Pancreas (tissue), 10 donors: ENCODE measurements at regions not wholly inside any gene's neighbourhood (a gene's known extent, or its start where the extent isn't known, plus 50 kb on each side); places are given as distances from the start of the nearest gene placed in this dataset.

Source experiments
- ATAC-seq, 4 donors: fragments of 200-7000 bp; cut with Tn5 transposase; one replicate each; pipeline versions ENCODE4 v1.8.0 to v1.9.1; 2020; ENCODE audit warnings: mild to moderate bottlenecking in 4 of 4, moderate library complexity in 4 of 4
- DNase-seq, 6 donors: peaks; one replicate each; pipeline ENCODE4 v3.0.0-alpha.2; 2020
- FAIRE-seq: peaks from 2 replicates; lab custom pipeline; 2012; peaks lifted over from hg19 to GRCh38; lab: Jason Lieb, UNC
- H3K27ac ChIP-seq, 4 donors: fragments of 200-600 bp; sonication (generic); 1 replicate in 3 of 4; 2 replicates in 1 of 4; pipeline versions ENCODE4 v1.5.0 to v1.8.0; 2020
- H3K27me3 ChIP-seq, 4 donors: fragments of 200-600 bp; one replicate each; pipeline ENCODE4 v1.8.0; 2021
- H3K36me3 ChIP-seq, 3 donors: fragments of 200-600 bp; sonication (generic) in 1 of 3; one replicate each; pipeline versions ENCODE4 v1.5.0 to v1.8.0; 2020 to 2021
- H3K4me1 ChIP-seq, 3 donors: fragments of 200-600 bp; one replicate each; pipeline ENCODE4 v1.8.0; 2021
- H3K4me3 ChIP-seq, 4 donors: fragments of 200-600 bp; sonication (generic) in 2 of 4; one replicate each; pipeline versions ENCODE4 v1.5.0 to v1.8.0; 2020 to 2021
- H3K9me3 ChIP-seq, 4 donors: fragments of 200-600 bp; one replicate each; pipeline ENCODE4 v1.8.0; 2021
- WGBS, 2 donors: extraction: QIAGEN DNeasy Blood & Tissue Kit; methylation state at CpG; one replicate each; pipeline ENCODE4 v1.1.7; 2013; 5-methylcytosine and 5-hydroxymethylcytosine counted together
- intact Hi-C, 3 donors: fragments of 100-400 bp; cut with DNase I; formaldehyde crosslinking; loops; one replicate each; pipeline versions ENCODE4 v1.11.1 to v1.14.2; 2022
- TF ChIP-seq, protein P1 (sequence below), 4 donors: fragments of 200-600 bp; sonication (generic) in 3 of 4; IDR thresholded peaks; one replicate each; pipeline versions ENCODE4 v1.5.0 to v1.8.0; 2021; ENCODE audit warnings: antibody characterized with exemption in 4 of 4
- donor health status: healthy with polysubstance abuse.
- donor health status: DM: no; HTN: no; CAD: no; lungs with moderate emphysema.
- donor health status: DM: no; HTN: no; CAD: no.
- donor health status: control.
- donor health status: control.
- donor health status: Bipolar disorder and iron deficiency.
- donor health status: DM: yes; HTN: yes; CAD: no.
- donor health status: DM: no; HTN: no; CAD: no.
- donor health status: DM: no; HTN: no; CAD: no.
- donor health status: DM: yes; HTN: yes; CAD: no.

DNA sequence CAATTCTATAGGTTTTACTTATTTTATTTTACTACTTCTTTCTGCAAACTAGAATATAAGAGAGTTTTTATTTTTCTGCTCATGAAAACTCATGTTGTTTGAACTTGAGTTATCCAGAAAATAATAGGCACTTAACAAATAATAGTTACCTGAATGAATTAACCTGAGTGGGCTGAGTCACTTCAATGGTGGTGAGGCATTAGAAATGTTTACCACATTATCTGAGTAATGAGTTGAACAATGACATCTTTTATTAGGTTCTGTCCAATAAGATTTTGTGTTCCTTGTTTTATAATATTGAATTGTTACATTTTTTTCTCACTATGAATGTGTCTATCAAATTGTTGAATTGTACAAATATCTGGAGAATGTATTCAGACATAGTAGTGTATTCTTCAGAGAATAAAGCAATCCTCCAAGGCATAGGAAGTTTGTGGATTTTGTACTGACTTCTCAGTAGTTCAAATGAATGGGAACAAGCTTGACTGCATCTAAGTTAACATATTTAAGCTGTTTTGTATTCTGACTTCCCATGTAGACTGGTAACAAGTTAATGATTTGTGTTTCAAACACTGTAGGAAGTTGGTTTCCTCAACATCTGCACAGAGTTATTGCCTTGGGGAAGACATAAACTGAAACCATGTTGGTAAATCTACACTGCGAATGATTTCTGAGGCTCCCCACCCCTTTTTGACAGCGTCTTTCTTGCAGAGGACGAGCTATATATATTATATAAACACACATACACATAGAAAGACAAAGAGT, 1808.9 kb upstream of the TENM3 start:
- DNase-seq (no peak), ATAC-seq (no peak), FAIRE-seq (no peak)
- no peaks in the 10 kb centered on the region for H3K4me1 ChIP-seq
- intact Hi-C loops = no loop called here
- H3K27ac ChIP-seq = no peak overlapping the region
- no peak overlapping the region for H3K4me3 ChIP-seq
- WGBS, 2 donors = 23 to 30% methylated on average over 3 of the region's 3 CpGs
- H3K27me3 ChIP-seq = no peaks in the 10 kb centered on the region
- TF ChIP-seq, protein P1, sequence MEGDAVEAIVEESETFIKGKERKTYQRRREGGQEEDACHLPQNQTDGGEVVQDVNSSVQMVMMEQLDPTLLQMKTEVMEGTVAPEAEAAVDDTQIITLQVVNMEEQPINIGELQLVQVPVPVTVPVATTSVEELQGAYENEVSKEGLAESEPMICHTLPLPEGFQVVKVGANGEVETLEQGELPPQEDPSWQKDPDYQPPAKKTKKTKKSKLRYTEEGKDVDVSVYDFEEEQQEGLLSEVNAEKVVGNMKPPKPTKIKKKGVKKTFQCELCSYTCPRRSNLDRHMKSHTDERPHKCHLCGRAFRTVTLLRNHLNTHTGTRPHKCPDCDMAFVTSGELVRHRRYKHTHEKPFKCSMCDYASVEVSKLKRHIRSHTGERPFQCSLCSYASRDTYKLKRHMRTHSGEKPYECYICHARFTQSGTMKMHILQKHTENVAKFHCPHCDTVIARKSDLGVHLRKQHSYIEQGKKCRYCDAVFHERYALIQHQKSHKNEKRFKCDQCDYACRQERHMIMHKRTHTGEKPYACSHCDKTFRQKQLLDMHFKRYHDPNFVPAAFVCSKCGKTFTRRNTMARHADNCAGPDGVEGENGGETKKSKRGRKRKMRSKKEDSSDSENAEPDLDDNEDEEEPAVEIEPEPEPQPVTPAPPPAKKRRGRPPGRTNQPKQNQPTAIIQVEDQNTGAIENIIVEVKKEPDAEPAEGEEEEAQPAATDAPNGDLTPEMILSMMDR (IDR thresholded peaks at IDR 0.05) = no peak
- H3K36me3 ChIP-seq = no peaks in the 10 kb centered on the region
- no peaks in the 10 kb centered on the region for H3K9me3 ChIP-seq

DNA sequence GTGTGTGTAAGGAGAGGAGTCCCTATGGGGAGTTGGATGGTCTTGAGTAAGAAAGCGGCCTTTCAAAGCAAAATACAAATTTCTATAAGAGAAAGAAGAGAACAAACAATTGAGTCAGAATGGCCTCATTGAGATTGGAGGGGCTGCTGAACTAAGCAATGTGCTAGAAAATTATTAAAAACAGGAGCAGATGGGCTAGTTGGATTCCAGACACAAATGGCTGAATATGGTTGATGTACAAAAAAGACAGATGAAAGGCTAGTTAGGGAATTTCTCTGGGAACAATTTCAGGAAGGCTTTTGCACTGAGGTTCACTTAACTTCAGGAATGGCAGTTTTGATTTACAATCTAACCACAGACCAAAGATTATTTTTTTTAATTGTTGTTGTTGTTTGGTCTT, 1806.8 kb upstream of the TENM3 start:
- no peaks in the 10 kb centered on the region for H3K9me3 ChIP-seq
- no peaks in the 10 kb centered on the region for H3K36me3 ChIP-seq
- FAIRE-seq = no peak
- H3K27me3 ChIP-seq = no peaks in the 10 kb centered on the region
- 68 to 90% methylated on average over 1 of the region's 1 CpG for WGBS, 2 donors
- intact Hi-C loops = no loop called here
- ATAC-seq = no peak
- no peak overlapping the region for H3K27ac ChIP-seq
- no peak for DNase-seq
- no peak overlapping the region for H3K4me3 ChIP-seq
- TF ChIP-seq, protein P1 (IDR thresholded peaks at IDR 0.05) = no peak
- no peaks in the 10 kb centered on the region for H3K4me1 ChIP-seq

DNA sequence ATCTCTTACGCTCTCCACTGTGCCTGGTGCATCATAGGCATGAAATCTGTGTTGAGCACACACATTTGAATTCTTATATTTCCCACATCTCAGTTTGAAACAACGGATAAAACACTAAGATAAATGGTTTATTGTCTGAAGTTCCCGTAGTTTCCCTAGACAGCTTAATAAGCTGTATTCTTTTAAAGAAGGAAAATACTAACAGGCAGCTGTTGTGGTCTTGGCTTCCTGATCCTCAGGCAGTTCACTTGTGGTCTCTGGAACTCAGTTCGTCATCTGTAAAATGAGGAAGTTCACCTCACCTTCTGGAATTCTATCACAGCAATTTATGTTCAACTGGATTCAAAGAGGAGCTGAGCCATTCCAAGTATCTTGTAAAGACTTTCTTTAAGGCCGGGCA, 1805.6 kb upstream of the TENM3 start:
- no peak overlapping the region for H3K27ac ChIP-seq

DNA sequence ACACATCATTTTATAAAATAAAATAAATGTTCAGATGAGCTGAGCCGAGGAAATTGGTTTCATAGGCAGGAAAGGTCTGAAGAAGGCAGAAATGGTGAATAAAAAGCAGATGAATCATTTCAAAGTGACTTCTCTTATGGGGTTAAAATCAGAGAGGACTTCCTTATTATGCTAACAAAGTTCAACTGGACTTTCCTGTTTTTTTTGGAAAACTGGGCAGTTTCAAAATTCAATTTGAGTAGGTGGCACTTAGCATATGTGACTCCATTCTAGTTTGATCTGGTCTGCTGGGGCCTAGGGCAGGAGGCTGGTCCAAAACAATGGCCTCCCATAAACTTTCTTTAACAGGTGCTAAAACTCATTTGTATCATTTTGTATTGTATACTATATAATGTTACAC, 1794.9 kb upstream of the TENM3 start:
- FAIRE-seq = no peak

More for the DNA sequence above, 1805.6 kb upstream of the TENM3 start:
- Histone ChIP-seq H3K27me3 (no peaks in the 10 kb centered on the region), H3K9me3 (no peaks in the 10 kb centered on the region), H3K4me3 (no peak overlapping the region), H3K36me3 (no peaks in the 10 kb centered on the region), H3K4me1 (no peaks in the 10 kb centered on the region)
- no peak for ATAC-seq
- WGBS, 2 donors = 65 to 78% methylated on average over 5 of the region's 5 CpGs
- DNase-seq = no peak
- intact Hi-C loops = no loop called here
- FAIRE-seq = no peak
- TF ChIP-seq, protein P1 (IDR thresholded peaks at IDR 0.05) = no peak

More for the DNA sequence above, 1794.9 kb upstream of the TENM3 start:
- TF ChIP-seq, protein P1 (IDR thresholded peaks at IDR 0.05) = no peak
- Histone ChIP-seq H3K9me3 (no peaks in the 10 kb centered on the region), H3K4me1 (no peaks in the 10 kb centered on the region), H3K4me3 (no peak overlapping the region), H3K27ac (no peak overlapping the region), H3K36me3 (no peaks in the 10 kb centered on the region), H3K27me3 (no peaks in the 10 kb centered on the region)
- 52 to 79% methylated on average over 1 of the region's 1 CpG for WGBS, 2 donors
- ATAC-seq (no peak), DNase-seq (no peak)
- intact Hi-C loops = no loop called here
